Panc1 (cell line): ENCODE measurements at regions not wholly inside any gene's neighbourhood (a gene's known extent, or its start where the extent isn't known, plus 50 kb on each side); places are given as distances from the start of the nearest gene placed in this dataset.

Source experiments
- CTCF ChIP-seq: fragments of 450-650 bp; IDR thresholded peaks from 2 replicates; pipeline ENCODE4 v1.5.1; 2017; ENCODE audit warnings: mild to moderate bottlenecking
- POLR2AphosphoS5 ChIP-seq: IDR thresholded peaks from 2 replicates; pipeline ENCODE4 v1.6.1; 2012; ENCODE audit warnings: mild to moderate bottlenecking, low read depth, low read length, moderate library complexity

- TF ChIP-seq CTCF (no peak), POLR2AphosphoS5 (no peak)
Measured at GRCh38 chr2:192775011-192775410, 580.3 kb upstream of the TMEFF2 start.
